AG20443 (cell line): ENCODE measurements at regions not wholly inside any gene's neighbourhood (a gene's known extent, or its start where the extent isn't known, plus 50 kb on each side); places are given as distances from the start of the nearest gene placed in this dataset.
A peak's percentile ranks its signal among the peaks of the same experiment; 100 is the strongest.
"Not testable (repeated sequence)": the region's sequence is repeated elsewhere in the genome, so short reads cannot be mapped to it uniquely, and the experiment has no call there.

Experiments
- DNase-seq: peaks from one replicate; pipeline ENCODE4 v3.0.0; 2012; ENCODE audit warnings: low spot score, mixed read lengths

GRCh38 chr6:92139601-92140000 is 1279.8 kb downstream of the EPHA7 start:
- DNase-seq = no peak

- DNase-seq = no peak
Observed at GRCh38 chr6:92132957-92133356, 1286.4 kb downstream of the EPHA7 start.

GRCh38 chr6:92132457-92132856 is 1286.9 kb downstream of the EPHA7 start:
- DNase-seq = no peak

GRCh38 chr6:92130944-92131343 is 1288.4 kb downstream of the EPHA7 start:
- DNase-seq = no peak

GRCh38 chr6:92126983-92127382 is 1292.4 kb downstream of the EPHA7 start:
- DNase-seq = no peak

- DNase-seq = no peak
Observed at GRCh38 chr6:92126088-92126487, 1293.3 kb downstream of the EPHA7 start.

- DNase-seq = no peak
Observed at GRCh38 chr6:92125681-92126080, 1293.7 kb downstream of the EPHA7 start.

GRCh38 chr6:92124200-92124651 is 1295.1 kb downstream of the EPHA7 start:
- DNase-seq = no peak

- no peak for DNase-seq
Observed at GRCh38 chr6:92122746-92123145, 1296.6 kb downstream of the EPHA7 start.

- no peak for DNase-seq
Observed at GRCh38 chr6:92121228-92121627, 1298.1 kb downstream of the EPHA7 start.

- no peak for DNase-seq
Observed at GRCh38 chr6:92117800-92118199, 1301.6 kb downstream of the EPHA7 start.

GRCh38 chr6:92114797-92115196 is 1304.6 kb downstream of the EPHA7 start:
- no peak for DNase-seq

- DNase-seq = no peak
Observed at GRCh38 chr6:92114091-92114675, 1305.2 kb downstream of the EPHA7 start.

GRCh38 chr6:92111386-92111785 is 1308.0 kb downstream of the EPHA7 start:
- DNase-seq = no peak

GRCh38 chr6:92110403-92110802 is 1309.0 kb downstream of the EPHA7 start:
- no peak for DNase-seq

- no peak for DNase-seq
Observed at GRCh38 chr6:92109956-92110355, 1309.4 kb downstream of the EPHA7 start.

GRCh38 chr6:92109256-92109655 is 1310.1 kb downstream of the EPHA7 start:
- DNase-seq = no peak

- DNase-seq = no peak
Observed at GRCh38 chr6:92086750-92087149, 1332.6 kb downstream of the EPHA7 start.

GRCh38 chr6:92083914-92084313 is 1335.4 kb downstream of the EPHA7 start:
- not testable (repeated sequence) for DNase-seq

- DNase-seq = no peak
Observed at GRCh38 chr6:92072387-92072786, 1347.0 kb downstream of the EPHA7 start.

- no peak for DNase-seq
Observed at GRCh38 chr6:92069781-92070180, 1349.6 kb downstream of the EPHA7 start.

GRCh38 chr6:92052513-92052912 is 1366.8 kb downstream of the EPHA7 start:
- no peak for DNase-seq

GRCh38 chr6:92050216-92050615 is 1369.1 kb downstream of the EPHA7 start:
- DNase-seq = no peak

- DNase-seq = peak; percentile 2
Observed at GRCh38 chr6:92047860-92048259, 1371.5 kb downstream of the EPHA7 start.
